ENCODE measurements at regions not wholly inside any gene's neighbourhood (a gene's known extent, or its start where the extent isn't known, plus 50 kb on each side); places are given as distances from the start of the nearest gene placed in this dataset.

GRCh38 chr11:96713301-96713700, 323.5 kb downstream of the JRKL start:
- TF ChIP-seq CTCF (IDR thresholded peaks at IDR 0.05; ENCODE audit: low read depth, low read length) = no peak
- no peak for TF ChIP-seq POLR2A (IDR thresholded peaks at IDR 0.05; ENCODE audit: extremely low read depth, insufficient read length)
- no peak for TF ChIP-seq MYC (IDR thresholded peaks at IDR 0.05; ENCODE audit: low read depth, low read length)

All from NB4 (cell line).